Stimulated activated CD4-positive, alpha-beta T cell treated with anti-CD3 and anti-CD28 coated beads, Interleukin-1b, Interleukin-23, amount 100 ng/mL, for 48 hours (primary cell): ENCODE measurements at regions not wholly inside any gene's neighbourhood (a gene's known extent, or its start where the extent isn't known, plus 50 kb on each side); places are given as distances from the start of the nearest gene placed in this dataset.

Source experiments
- DNase-seq: peaks from one replicate; pipeline ENCODE4 v3.0.0-alpha.2; 2020

GRCh38 chr7:53719122-53719521 lies 683.7 kb downstream of the POM121L12 start:
- DNase-seq = no peak

GRCh38 chr7:53740971-53741370 lies 705.5 kb downstream of the POM121L12 start:
- no peak for DNase-seq

- no peak for DNase-seq
Observed at GRCh38 chr7:53743697-53744402, 708.4 kb downstream of the POM121L12 start.

GRCh38 chr7:53744403-53744760 lies 708.9 kb downstream of the POM121L12 start:
- DNase-seq = no peak

- no peak for DNase-seq
Observed at GRCh38 chr7:53756946-53757345, 721.5 kb downstream of the POM121L12 start.

- DNase-seq = no peak
Observed at GRCh38 chr7:53768186-53768585, 732.8 kb downstream of the POM121L12 start.

GRCh38 chr7:53771701-53772100 lies 736.3 kb downstream of the POM121L12 start:
- no peak for DNase-seq

GRCh38 chr7:53776323-53776722 lies 740.9 kb downstream of the POM121L12 start:
- no peak for DNase-seq

GRCh38 chr7:53789741-53790140 lies 752.4 kb upstream of the VSTM2A start:
- DNase-seq = no peak

GRCh38 chr7:53794816-53795215 lies 747.4 kb upstream of the VSTM2A start:
- DNase-seq = no peak

- DNase-seq = no peak
Observed at GRCh38 chr7:53800746-53801145, 741.4 kb upstream of the VSTM2A start.

GRCh38 chr7:53806119-53806518 lies 736.1 kb upstream of the VSTM2A start:
- DNase-seq = no peak

- DNase-seq = no peak
Observed at GRCh38 chr7:53811555-53812079, 730.6 kb upstream of the VSTM2A start.

- DNase-seq = no peak
Observed at GRCh38 chr7:53812135-53812534, 730.0 kb upstream of the VSTM2A start.

- no peak for DNase-seq
Observed at GRCh38 chr7:53835301-53835700, 706.9 kb upstream of the VSTM2A start.

GRCh38 chr7:53877688-53878087 lies 664.5 kb upstream of the VSTM2A start:
- no peak for DNase-seq

GRCh38 chr7:53900856-53901528 lies 641.2 kb upstream of the VSTM2A start:
- DNase-seq = no peak

- DNase-seq = no peak
Observed at GRCh38 chr7:53904355-53904754, 637.8 kb upstream of the VSTM2A start.

GRCh38 chr7:53917637-53918036 lies 624.5 kb upstream of the VSTM2A start:
- DNase-seq = no peak

- no peak for DNase-seq
Observed at GRCh38 chr7:53920011-53920410, 622.2 kb upstream of the VSTM2A start.

GRCh38 chr7:53940483-53940882 lies 601.7 kb upstream of the VSTM2A start:
- DNase-seq = no peak

- no peak for DNase-seq
Observed at GRCh38 chr7:53947732-53948131, 594.4 kb upstream of the VSTM2A start.

GRCh38 chr7:53965716-53966115 lies 576.5 kb upstream of the VSTM2A start:
- no peak for DNase-seq

GRCh38 chr7:53983480-53983879 lies 558.7 kb upstream of the VSTM2A start:
- DNase-seq = no peak

GRCh38 chr7:53984776-53985175 lies 557.4 kb upstream of the VSTM2A start:
- DNase-seq = no peak
